Peyer's patch (tissue), 4 donors: ENCODE measurements at regions not wholly inside any gene's neighbourhood (a gene's known extent, or its start where the extent isn't known, plus 50 kb on each side); places are given as distances from the start of the nearest gene placed in this dataset.
"Not testable (repeated sequence)": the region's sequence is repeated elsewhere in the genome, so short reads cannot be mapped to it uniquely, and the experiment has no call there.

Experiments
- POLR2A ChIP-seq, 2 donors: fragments of 450-650 bp; IDR thresholded peaks; one replicate each; pipeline ENCODE4 v1.5.1; 2017; ENCODE audit warnings: antibody characterized with exemption in 2 of 2, mild to moderate bottlenecking in 2 of 2, moderate library complexity in 2 of 2
- TF ChIP-seq, protein P1 (sequence below), 6 experiments: fragments of 450-650 bp in 4 of 6; fragments of 200-600 bp in 2 of 6; sonication (generic) in 1 of 6; IDR thresholded peaks; one replicate each; pipeline ENCODE4 v1.5.1; 2017 to 2019; ENCODE audit warnings: antibody characterized with exemption in 6 of 6, mild to moderate bottlenecking in 3 of 6, moderate library complexity in 1 of 6

GRCh38 chr1:64355534-64355933 lies 114.4 kb upstream of the CACHD1 start:
- TF ChIP-seq, protein P1, sequence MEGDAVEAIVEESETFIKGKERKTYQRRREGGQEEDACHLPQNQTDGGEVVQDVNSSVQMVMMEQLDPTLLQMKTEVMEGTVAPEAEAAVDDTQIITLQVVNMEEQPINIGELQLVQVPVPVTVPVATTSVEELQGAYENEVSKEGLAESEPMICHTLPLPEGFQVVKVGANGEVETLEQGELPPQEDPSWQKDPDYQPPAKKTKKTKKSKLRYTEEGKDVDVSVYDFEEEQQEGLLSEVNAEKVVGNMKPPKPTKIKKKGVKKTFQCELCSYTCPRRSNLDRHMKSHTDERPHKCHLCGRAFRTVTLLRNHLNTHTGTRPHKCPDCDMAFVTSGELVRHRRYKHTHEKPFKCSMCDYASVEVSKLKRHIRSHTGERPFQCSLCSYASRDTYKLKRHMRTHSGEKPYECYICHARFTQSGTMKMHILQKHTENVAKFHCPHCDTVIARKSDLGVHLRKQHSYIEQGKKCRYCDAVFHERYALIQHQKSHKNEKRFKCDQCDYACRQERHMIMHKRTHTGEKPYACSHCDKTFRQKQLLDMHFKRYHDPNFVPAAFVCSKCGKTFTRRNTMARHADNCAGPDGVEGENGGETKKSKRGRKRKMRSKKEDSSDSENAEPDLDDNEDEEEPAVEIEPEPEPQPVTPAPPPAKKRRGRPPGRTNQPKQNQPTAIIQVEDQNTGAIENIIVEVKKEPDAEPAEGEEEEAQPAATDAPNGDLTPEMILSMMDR (IDR thresholded peaks at IDR 0.05) = not testable (repeated sequence)
- not testable (repeated sequence) for TF ChIP-seq POLR2A (IDR thresholded peaks at IDR 0.05)
